Mesothelial cell of epicardium (in vitro differentiated cells): ENCODE measurements at regions not wholly inside any gene's neighbourhood (a gene's known extent, or its start where the extent isn't known, plus 50 kb on each side); places are given as distances from the start of the nearest gene placed in this dataset.
"Not testable (repeated sequence)": the region's sequence is repeated elsewhere in the genome, so short reads cannot be mapped to it uniquely, and the experiment has no call there.

Experiments
- DNase-seq, 2 experiments: peaks; one replicate each; pipeline ENCODE4 v3.0.0; 2021; ENCODE audit warnings: low spot score in 2 of 2; ENCODE audit not compliant: unreplicated experiment in 2 of 2
- H3K27ac Mint-ChIP-seq: 2 replicates; pipeline ENCODE4 v1.8.0; 2021; ENCODE audit warnings: mixed read lengths
- H3K27me3 Mint-ChIP-seq: 2 replicates; pipeline ENCODE4 v1.8.0; 2021; ENCODE audit warnings: low read depth, mixed read lengths
- H3K36me3 Mint-ChIP-seq: 2 replicates; pipeline ENCODE4 v1.8.0; 2021; ENCODE audit warnings: mixed read lengths
- H3K4me1 Mint-ChIP-seq: 2 replicates; pipeline ENCODE4 v1.8.0; 2021; ENCODE audit warnings: mixed read lengths
- H3K4me3 Mint-ChIP-seq: 2 replicates; pipeline ENCODE4 v1.8.0; 2021; ENCODE audit warnings: mild to moderate bottlenecking, moderate library complexity, mixed read lengths
- H3K9me3 Mint-ChIP-seq: 2 replicates; pipeline ENCODE4 v1.8.0; 2021; ENCODE audit warnings: mixed read lengths
- CTCF ChIP-seq: fragments of 200-600 bp; sonication (generic); IDR thresholded peaks from one replicate; pipeline ENCODE4 v1.5.0; 2021; ENCODE audit warnings: antibody characterized with exemption; ENCODE audit not compliant: unreplicated experiment

DNA sequence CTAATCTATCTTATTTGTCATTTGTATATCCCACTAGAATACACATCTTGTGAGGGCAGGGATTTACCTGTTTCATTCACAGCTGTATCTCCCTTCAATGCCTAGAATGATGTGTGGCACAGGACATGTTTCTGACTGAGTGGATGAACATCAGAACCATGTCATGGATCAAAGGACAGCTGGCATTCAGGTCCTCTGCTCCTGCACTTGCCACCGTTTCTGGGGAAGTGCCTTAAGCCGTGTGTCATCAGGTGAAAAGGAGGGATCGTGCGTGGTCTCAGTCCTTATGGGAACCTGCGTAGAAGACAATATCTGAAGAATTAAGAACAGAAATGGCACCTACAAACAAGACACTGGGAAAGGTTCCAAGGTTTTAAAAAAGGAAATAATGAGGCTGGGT lies 206.1 kb upstream of the GATA6 start:
- peaks cover 10% of the 10 kb centered on the region for H3K4me1 Mint-ChIP-seq
- H3K9me3 Mint-ChIP-seq: no peaks in the 10 kb centered on the region
- H3K27me3 Mint-ChIP-seq: peaks cover 2% of the 10 kb centered on the region
- no peaks in the 10 kb centered on the region for H3K36me3 Mint-ChIP-seq
- DNase-seq: no peak
- H3K27ac Mint-ChIP-seq: no peak overlapping the region
- TF ChIP-seq CTCF: no peak
- no peak overlapping the region for H3K4me3 Mint-ChIP-seq

GRCh38 chr18:21968338-21968737 lies 201.1 kb upstream of the GATA6 start:
- H3K36me3 Mint-ChIP-seq: no peaks in the 10 kb centered on the region
- H3K4me3 Mint-ChIP-seq: no peak overlapping the region
- TF ChIP-seq CTCF: no peak
- no peak overlapping the region for H3K27ac Mint-ChIP-seq
- no peak for DNase-seq
- H3K9me3 Mint-ChIP-seq: no peaks in the 10 kb centered on the region
- H3K27me3 Mint-ChIP-seq: peaks cover 2% of the 10 kb centered on the region
- H3K4me1 Mint-ChIP-seq: peaks cover 4% of the 10 kb centered on the region

DNA sequence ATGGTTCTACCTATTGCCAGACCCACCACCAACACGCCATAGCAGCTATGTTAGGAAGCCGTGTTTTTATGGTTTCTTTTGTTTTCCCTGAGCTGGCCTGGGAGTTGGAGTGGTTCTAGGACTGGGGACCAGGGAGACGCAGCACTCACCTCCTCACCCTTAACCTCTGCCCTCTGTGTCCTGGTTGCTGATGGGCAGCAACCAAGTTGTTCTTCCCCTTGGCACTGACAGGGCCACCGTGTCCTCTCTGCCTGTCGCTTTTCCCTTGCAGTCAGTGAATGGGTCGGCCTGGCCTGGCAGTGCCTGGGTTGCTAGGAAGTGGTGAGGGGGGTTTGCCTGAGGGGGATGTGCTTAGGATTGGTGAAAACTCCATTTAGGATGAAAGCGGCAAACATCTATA lies 197.1 kb upstream of the GATA6 start:
- no peak overlapping the region for H3K4me3 Mint-ChIP-seq
- no peaks in the 10 kb centered on the region for H3K9me3 Mint-ChIP-seq
- peaks cover 9% of the 10 kb centered on the region for H3K4me1 Mint-ChIP-seq
- no peak overlapping the region for H3K27ac Mint-ChIP-seq
- TF ChIP-seq CTCF: no peak
- no peak for DNase-seq
- H3K36me3 Mint-ChIP-seq: no peaks in the 10 kb centered on the region
- no peaks in the 10 kb centered on the region for H3K27me3 Mint-ChIP-seq

GRCh38 chr18:21975954-21976353 lies 193.4 kb upstream of the GATA6 start:
- H3K27me3 Mint-ChIP-seq, DNase-seq, H3K27ac Mint-ChIP-seq, H3K36me3 Mint-ChIP-seq, H3K4me3 Mint-ChIP-seq, H3K9me3 Mint-ChIP-seq: not testable (repeated sequence)
- peaks cover 24% of the 10 kb centered on the region for H3K4me1 Mint-ChIP-seq

- no peaks in the 10 kb centered on the region for H3K36me3 Mint-ChIP-seq
- H3K27me3 Mint-ChIP-seq: no peaks in the 10 kb centered on the region
- no peak overlapping the region for H3K4me3 Mint-ChIP-seq
- H3K9me3 Mint-ChIP-seq: peaks cover 5% of the 10 kb centered on the region
- peaks cover 25% of the 10 kb centered on the region for H3K4me1 Mint-ChIP-seq
- H3K27ac Mint-ChIP-seq: no peak overlapping the region
- no peak for TF ChIP-seq CTCF
- DNase-seq: no peak
These were observed 190.7 kb upstream of the GATA6 start for GRCh38 chr18:21978546-21979170.

DNA sequence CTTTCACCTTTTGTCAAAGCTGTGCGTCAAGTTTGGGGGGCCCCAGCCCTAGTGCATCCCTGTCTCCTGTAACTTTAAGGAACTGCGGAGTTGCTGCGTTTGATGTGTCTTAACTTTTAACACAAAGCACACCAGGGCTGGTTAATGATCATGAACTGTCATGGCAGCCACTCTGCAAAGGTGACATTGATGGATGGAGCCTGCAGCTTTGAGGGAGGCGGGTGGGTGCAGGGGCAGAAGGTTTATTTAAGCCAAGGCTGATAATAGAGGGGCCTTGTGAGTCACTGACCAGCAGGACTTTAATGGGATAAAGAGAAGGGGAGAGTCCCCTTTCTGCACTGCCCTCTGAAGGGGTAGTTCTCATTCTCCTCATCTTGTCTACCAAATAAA lies 190.2 kb upstream of the GATA6 start:
- peaks cover 25% of the 10 kb centered on the region for H3K4me1 Mint-ChIP-seq
- no peak overlapping the region for H3K4me3 Mint-ChIP-seq
- peaks cover 5% of the 10 kb centered on the region for H3K9me3 Mint-ChIP-seq
- no peak overlapping the region for H3K27ac Mint-ChIP-seq
- no peak for TF ChIP-seq CTCF
- H3K36me3 Mint-ChIP-seq: no peaks in the 10 kb centered on the region
- DNase-seq: no peak
- no peaks in the 10 kb centered on the region for H3K27me3 Mint-ChIP-seq
